ENCODE measurements at regions not wholly inside any gene's neighbourhood (a gene's known extent, or its start where the extent isn't known, plus 50 kb on each side); places are given as distances from the start of the nearest gene placed in this dataset.

GRCh38 chr7:110386006-110386405 lies 704.9 kb upstream of the LRRN3 start:
- TF ChIP-seq SMC3 (IDR thresholded peaks at IDR 0.05; ENCODE audit: low read depth, low read length) (no peak), CTCF (conservative IDR thresholded peaks at IDR 0.05; ENCODE audit: low read depth, low read length) (no peak), POLR2A (IDR thresholded peaks at IDR 0.05; ENCODE audit: low read depth, low read length) (no peak), BHLHE40 (IDR thresholded peaks at IDR 0.05; ENCODE audit: low read depth, low read length) (no peak), RAD21 (IDR thresholded peaks at IDR 0.05; ENCODE audit: low read length) (no peak), RCOR1 (IDR thresholded peaks at IDR 0.05; ENCODE audit: insufficient replicate concordance, low read length) (no peak), CEBPB (IDR thresholded peaks at IDR 0.05; ENCODE audit: low read depth, low read length) (no peak), USF2 (IDR thresholded peaks at IDR 0.05; ENCODE audit: low read depth, low read length) (no peak), MAFK (IDR thresholded peaks at IDR 0.05; ENCODE audit: low read depth, low read length) (no peak)
